ENCODE measurements at regions not wholly inside any gene's neighbourhood (a gene's known extent, or its start where the extent isn't known, plus 50 kb on each side); places are given as distances from the start of the nearest gene placed in this dataset.
"Not testable (repeated sequence)": the region's sequence is repeated elsewhere in the genome, so short reads cannot be mapped to it uniquely, and the experiment has no call there.

GRCh38 chr13:50290186-50290585, 274.9 kb downstream of the KCNRG start:
- no peak overlapping the region for H3K27ac ChIP-seq
- DNase-seq: no peak
- peaks cover 4% of the 10 kb centered on the region for H3K9me3 ChIP-seq
- no peaks in the 10 kb centered on the region for H3K27me3 ChIP-seq
- no peaks in the 10 kb centered on the region for H3K36me3 ChIP-seq
- no peaks in the 10 kb centered on the region for H3K4me1 ChIP-seq
- intact Hi-C loops (cut with DNase I): no loop called here
- no peak overlapping the region for H3K4me3 ChIP-seq
- peak; percentile 84 for ATAC-seq
- TF ChIP-seq CTCF (IDR thresholded peaks at IDR 0.05): no peak

- intact Hi-C loops (cut with DNase I): no loop called here
- no peak for TF ChIP-seq CTCF (IDR thresholded peaks at IDR 0.05)
- H3K4me1 ChIP-seq: no peaks in the 10 kb centered on the region
- DNase-seq (no peak), ATAC-seq (no peak)
- no peak overlapping the region for H3K4me3 ChIP-seq
- no peak overlapping the region for H3K27ac ChIP-seq
- no peaks in the 10 kb centered on the region for H3K27me3 ChIP-seq
- H3K36me3 ChIP-seq: no peaks in the 10 kb centered on the region
- peaks cover 4% of the 10 kb centered on the region for H3K9me3 ChIP-seq
Measured at GRCh38 chr13:50291611-50292010, 276.4 kb downstream of the KCNRG start.

- DNase-seq: no peak
- Histone ChIP-seq H3K27ac (no peak overlapping the region), H3K9me3 (peaks cover 4% of the 10 kb centered on the region), H3K4me1 (no peaks in the 10 kb centered on the region), H3K27me3 (no peaks in the 10 kb centered on the region), H3K4me3 (no peak overlapping the region), H3K36me3 (no peaks in the 10 kb centered on the region)
- no peak for TF ChIP-seq CTCF (IDR thresholded peaks at IDR 0.05)
- ATAC-seq: peak; percentile 72
- intact Hi-C loops (cut with DNase I): no loop called here
Measured at GRCh38 chr13:50292081-50292480, 276.8 kb downstream of the KCNRG start.

- intact Hi-C loops (cut with DNase I); H3K27me3 ChIP-seq; H3K36me3 ChIP-seq; H3K9me3 ChIP-seq; H3K4me1 ChIP-seq; H3K4me3 ChIP-seq; ATAC-seq; DNase-seq; H3K27ac ChIP-seq: not testable (repeated sequence)
Measured at GRCh38 chr13:50294425-50294824, 279.2 kb downstream of the KCNRG start.

GRCh38 chr13:50299546-50300249, 284.5 kb downstream of the KCNRG start:
- Histone ChIP-seq H3K9me3 (no peaks in the 10 kb centered on the region), H3K4me1 (no peaks in the 10 kb centered on the region), H3K27me3 (no peaks in the 10 kb centered on the region), H3K4me3 (no peak overlapping the region), H3K27ac (no peak overlapping the region), H3K36me3 (no peaks in the 10 kb centered on the region)
- DNase-seq: no peak
- no peak for TF ChIP-seq CTCF (IDR thresholded peaks at IDR 0.05)
- no peak for ATAC-seq
- intact Hi-C loops (cut with DNase I): no loop called here

GRCh38 chr13:50303963-50304721, 288.9 kb downstream of the KCNRG start:
- intact Hi-C loops (cut with DNase I): no loop called here
- no peak for DNase-seq
- H3K27ac ChIP-seq: no peak overlapping the region

More at GRCh38 chr13:50303963-50304721, 288.9 kb downstream of the KCNRG start:
- no peaks in the 10 kb centered on the region for H3K9me3 ChIP-seq
- no peaks in the 10 kb centered on the region for H3K4me1 ChIP-seq
- no peak for ATAC-seq
- no peaks in the 10 kb centered on the region for H3K36me3 ChIP-seq
- H3K4me3 ChIP-seq: no peak overlapping the region
- H3K27me3 ChIP-seq: no peaks in the 10 kb centered on the region
- TF ChIP-seq CTCF (IDR thresholded peaks at IDR 0.05): no peak
